Loucy (cell line): ENCODE measurements at regions not wholly inside any gene's neighbourhood (a gene's known extent, or its start where the extent isn't known, plus 50 kb on each side); places are given as distances from the start of the nearest gene placed in this dataset.
"Not testable (repeated sequence)": the region's sequence is repeated elsewhere in the genome, so short reads cannot be mapped to it uniquely, and the experiment has no call there.

Experiments used
- CTCF ChIP-seq: fragments of 200-600 bp; sonication (generic); conservative IDR thresholded peaks from 2 replicates; pipeline ENCODE4 v1.5.1; 2014; ENCODE audit warnings: mild to moderate bottlenecking, antibody characterized with exemption, low read length
- EZH2phosphoT487 ChIP-seq: fragments of 200-600 bp; IDR thresholded peaks from 2 replicates; pipeline ENCODE4 v1.6.1; 2018; ENCODE audit warnings: antibody characterized with exemption, mild to moderate bottlenecking, moderate library complexity, borderline replicate concordance

- TF ChIP-seq CTCF, EZH2phosphoT487: not testable (repeated sequence)
Observed at GRCh38 chr16:48668184-48668583, 58.2 kb upstream of the N4BP1 start.
